ENCODE measurements at regions not wholly inside any gene's neighbourhood (a gene's known extent, or its start where the extent isn't known, plus 50 kb on each side); places are given as distances from the start of the nearest gene placed in this dataset.

DNA sequence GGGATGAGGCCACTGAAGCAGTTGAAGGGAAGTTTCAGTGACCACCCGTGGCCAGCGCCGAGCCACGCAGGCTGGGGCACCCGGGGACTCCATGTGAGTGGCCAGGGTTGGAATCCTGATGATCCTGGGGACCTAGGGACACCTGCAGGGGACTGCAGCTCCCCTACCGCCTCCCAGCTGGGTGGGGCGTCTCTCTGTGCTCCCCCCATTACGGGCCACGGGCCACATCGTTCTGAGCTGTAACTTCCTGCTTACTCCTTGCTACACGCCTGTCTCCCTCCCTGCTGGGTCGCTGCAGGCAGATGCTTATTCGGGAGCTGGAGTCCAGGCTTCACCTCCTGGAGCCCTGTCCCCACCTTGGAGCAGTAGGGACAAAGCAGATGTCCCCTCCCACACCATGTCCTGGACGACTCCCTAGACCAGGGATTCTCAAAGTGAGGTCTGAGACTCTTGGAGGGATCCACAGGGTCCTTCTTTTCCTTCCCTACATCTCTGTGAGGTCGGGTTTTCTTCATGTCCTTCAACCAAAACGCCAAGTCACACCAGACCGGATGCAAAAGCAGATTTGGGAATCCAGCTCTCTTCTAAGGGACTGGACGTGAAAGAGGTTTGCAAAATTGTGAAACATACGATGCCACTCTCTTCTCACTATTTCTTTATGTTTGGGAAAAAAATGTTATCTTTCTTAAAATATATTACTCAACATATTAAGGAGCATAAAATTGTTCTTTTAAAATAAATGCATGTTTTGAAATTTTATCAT is 85.9 kb upstream of the NCOR2 start:
- no peak overlapping the region for H3K4me3 ChIP-seq (ENCODE audit: low read depth, low read length)

DNA sequence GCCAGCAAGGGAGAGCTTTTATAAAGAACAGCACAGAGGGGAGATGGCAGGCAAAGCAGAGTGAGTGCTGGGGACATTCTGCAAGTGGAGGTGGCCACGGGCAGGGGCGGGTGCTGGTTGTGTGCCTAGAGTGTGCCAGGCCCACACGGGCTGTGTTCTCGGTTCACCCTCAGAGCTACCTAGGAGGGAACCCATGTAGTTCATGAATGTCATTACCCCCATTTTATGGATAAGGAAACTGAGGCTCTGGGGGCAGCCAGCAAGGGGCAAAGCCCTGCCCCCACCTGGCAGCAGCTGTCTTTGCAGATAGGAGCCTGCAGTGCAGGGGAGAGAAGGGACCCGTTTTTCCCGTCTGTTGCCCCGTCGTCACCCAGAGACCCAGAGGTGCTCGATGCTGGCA is 85.2 kb upstream of the NCOR2 start:
- TF ChIP-seq, protein P1, sequence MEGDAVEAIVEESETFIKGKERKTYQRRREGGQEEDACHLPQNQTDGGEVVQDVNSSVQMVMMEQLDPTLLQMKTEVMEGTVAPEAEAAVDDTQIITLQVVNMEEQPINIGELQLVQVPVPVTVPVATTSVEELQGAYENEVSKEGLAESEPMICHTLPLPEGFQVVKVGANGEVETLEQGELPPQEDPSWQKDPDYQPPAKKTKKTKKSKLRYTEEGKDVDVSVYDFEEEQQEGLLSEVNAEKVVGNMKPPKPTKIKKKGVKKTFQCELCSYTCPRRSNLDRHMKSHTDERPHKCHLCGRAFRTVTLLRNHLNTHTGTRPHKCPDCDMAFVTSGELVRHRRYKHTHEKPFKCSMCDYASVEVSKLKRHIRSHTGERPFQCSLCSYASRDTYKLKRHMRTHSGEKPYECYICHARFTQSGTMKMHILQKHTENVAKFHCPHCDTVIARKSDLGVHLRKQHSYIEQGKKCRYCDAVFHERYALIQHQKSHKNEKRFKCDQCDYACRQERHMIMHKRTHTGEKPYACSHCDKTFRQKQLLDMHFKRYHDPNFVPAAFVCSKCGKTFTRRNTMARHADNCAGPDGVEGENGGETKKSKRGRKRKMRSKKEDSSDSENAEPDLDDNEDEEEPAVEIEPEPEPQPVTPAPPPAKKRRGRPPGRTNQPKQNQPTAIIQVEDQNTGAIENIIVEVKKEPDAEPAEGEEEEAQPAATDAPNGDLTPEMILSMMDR (IDR thresholded peaks at IDR 0.05; ENCODE audit: low read depth, low read length): no peak
- no peak overlapping the region for H3K4me3 ChIP-seq (ENCODE audit: low read depth, low read length)

More for the DNA sequence above, 85.9 kb upstream of the NCOR2 start:
- TF ChIP-seq, protein P1 (IDR thresholded peaks at IDR 0.05; ENCODE audit: low read depth, low read length): no peak

DNA sequence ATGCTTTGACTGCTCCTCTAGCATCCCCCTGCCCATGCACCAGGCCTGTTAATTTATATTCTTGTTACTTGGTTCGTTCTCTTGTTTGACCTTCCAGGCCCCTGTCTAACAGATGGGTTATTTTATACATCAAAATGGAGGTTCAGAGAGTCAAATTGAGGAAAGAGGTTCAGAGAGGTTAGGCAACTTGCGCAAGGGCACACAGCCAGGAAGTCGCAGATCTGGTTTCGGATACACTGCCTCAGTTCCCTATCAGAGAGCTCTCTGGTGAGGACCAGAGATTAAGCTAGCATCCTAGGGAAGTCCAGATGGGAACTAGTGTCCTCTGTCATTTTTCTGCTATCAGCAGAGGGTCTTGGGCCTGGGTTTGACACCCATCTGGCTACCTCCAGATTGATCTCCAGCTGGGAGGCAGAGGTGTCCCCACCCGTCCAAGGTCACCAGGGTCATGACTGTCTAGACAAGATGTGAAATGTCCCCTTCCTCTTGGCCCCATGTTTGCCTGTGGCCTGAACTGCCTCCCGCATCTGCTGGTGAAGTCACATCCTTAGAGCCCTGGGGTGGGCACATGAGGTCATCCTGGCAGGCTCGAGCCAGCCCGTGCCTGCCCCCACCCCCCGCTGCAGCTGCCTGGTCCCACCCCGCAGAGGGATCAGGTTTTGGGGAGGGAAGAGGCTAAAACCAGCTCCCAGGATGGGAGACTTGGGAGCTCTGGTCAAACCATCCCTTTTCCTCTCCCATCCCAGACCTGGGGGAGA is 84.3 kb upstream of the NCOR2 start:
- TF ChIP-seq, protein P1 (IDR thresholded peaks at IDR 0.05; ENCODE audit: low read depth, low read length): no peak
- H3K4me3 ChIP-seq (ENCODE audit: low read depth, low read length): no peak overlapping the region

DNA sequence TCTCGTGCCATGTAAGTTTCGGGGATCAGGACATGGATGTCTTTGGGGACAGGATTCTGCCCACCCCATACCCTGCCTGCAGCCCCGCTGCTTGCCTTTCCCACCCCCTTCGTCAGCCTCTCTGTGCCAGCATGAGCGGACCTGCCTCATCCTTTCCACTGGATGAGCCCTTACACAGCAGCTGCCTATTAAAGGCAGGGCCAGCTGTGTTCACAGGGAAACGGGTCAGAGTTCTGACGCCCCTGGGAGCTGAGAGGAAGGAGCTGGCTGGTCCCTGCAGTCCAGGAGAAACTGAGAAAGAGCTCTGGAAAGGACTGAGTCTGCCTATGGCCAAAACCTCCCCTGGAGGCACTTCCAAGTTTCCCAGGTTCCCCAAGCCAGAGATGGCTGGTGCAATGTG is 83.5 kb upstream of the NCOR2 start:
- no peak overlapping the region for H3K4me3 ChIP-seq (ENCODE audit: low read depth, low read length)
- TF ChIP-seq, protein P1 (IDR thresholded peaks at IDR 0.05; ENCODE audit: low read depth, low read length): no peak

DNA sequence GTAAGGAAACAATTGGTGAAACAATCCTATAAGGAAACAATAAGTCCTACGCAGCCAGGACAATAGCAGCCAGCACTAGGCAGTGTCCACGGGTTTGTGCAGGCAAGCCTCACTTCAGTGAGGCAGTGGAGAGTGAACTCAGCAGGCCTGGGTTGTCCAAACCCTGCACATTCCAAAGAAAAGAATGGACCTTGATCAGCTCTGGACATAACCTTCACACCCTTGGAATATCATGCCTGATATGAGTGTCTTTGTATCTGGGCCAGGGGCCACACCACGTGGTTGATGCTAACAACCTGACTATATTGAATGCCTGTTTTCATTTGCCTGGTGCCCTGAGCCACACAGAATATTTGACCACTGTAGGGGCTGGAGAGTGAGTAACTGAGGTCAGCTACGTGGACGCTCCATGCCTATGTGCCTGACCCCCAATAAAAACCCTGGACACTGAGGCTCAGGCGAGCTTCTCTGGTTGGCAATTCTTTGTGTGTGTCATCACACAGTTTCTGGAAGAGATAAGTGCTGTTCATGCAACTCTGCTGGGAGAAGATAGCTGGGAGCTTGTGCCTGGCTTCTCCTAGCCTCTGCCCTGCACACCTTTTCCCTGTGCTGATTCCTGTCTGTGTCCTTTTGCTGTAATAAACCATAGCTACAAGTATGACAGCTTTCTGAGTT is 81.4 kb upstream of the NCOR2 start:
- no peak overlapping the region for H3K4me3 ChIP-seq (ENCODE audit: low read depth, low read length)
- TF ChIP-seq, protein P1 (IDR thresholded peaks at IDR 0.05; ENCODE audit: low read depth, low read length): no peak

DNA sequence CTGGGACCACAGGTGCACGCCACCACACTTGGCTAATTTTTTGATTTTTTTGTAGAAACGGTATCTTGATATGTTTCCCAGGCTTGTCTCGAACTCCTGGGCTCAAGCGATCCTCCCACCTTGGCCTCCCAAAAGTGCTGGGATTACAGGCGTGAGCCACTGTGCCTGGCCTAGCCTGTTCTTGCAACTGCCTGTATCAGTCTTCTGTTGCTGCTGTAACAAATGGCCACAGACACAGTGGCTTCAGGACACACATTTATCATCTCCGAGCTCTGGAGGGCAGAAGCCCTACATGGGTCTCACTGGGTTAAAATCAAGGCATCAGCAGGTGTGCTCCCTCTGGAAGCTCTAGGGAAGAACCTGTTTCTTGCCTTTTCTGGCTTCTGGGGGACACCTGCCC is 79.9 kb upstream of the NCOR2 start:
- no peak overlapping the region for H3K4me3 ChIP-seq (ENCODE audit: low read depth, low read length)
- TF ChIP-seq, protein P1 (IDR thresholded peaks at IDR 0.05; ENCODE audit: low read depth, low read length): no peak
